ENCODE measurements at regions not wholly inside any gene's neighbourhood (a gene's known extent, or its start where the extent isn't known, plus 50 kb on each side); places are given as distances from the start of the nearest gene placed in this dataset.
"Not testable (repeated sequence)": the region's sequence is repeated elsewhere in the genome, so short reads cannot be mapped to it uniquely, and the experiment has no call there.

DNA sequence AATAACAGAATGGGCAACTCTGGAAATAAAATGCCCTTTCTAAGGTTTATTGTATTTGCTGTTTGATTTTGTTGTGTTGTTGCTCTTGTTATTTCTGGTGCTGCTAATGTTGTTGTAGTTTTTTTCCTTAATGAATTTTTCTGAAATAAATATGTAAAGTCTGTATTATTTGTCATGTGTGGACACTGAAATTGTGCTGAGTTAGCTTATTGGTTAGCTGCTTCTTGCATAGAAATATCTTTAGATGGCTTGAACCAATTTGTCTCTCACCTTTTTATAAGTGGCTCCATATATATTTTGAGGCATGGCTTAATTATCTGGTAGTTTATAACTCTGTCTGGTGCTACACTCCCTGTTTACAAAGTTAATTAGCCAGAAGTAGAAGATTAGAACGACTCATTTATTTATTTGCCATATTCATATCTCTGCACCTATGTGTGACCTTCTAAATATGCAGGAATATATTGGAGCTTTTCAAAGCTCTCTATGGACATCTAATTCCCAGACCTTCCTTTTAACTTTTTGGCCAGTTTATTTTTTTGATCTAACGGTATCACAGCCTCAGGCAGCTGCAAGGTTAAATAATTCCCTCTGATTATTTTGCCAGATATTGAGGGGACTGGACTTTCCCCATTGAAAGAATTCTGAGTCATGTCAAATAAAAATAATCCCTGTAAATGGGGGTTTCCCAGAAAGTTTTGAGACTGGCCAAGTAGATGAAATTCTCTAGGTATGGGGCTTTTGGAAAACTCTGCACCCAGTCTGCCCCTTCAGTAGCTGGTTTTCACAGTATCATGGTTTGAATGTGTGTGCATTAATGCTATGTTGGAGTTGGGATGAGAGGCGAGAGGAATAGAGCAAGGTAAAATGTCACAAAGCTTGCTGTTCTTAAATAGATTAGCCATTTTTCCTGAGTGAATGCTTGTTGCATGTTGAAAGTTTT lies 1331.7 kb upstream of the MIR17HG start:
- FAIRE-seq = no peak
- DNase-seq (ENCODE audit: low spot score) = no peak

DNA sequence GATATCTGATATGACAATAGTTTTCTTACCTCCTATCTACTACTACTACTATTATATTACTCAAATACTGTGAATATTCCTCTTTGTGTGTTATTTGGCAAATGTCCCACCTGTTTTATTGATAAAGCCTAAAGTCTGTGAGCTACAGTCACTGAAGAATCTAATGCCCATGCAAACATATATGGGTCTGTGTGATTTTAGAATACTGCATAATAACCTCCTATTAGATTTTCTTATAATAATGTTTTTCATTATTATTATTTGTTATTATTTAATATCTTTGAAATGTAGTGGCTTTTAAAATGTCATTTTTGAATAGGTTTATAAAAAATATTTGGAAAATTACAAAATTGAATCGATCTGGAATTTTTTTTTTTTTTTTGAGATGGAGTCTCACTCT lies 1330.8 kb upstream of the MIR17HG start:
- no peak for FAIRE-seq
- no peak for DNase-seq (ENCODE audit: low spot score)

DNA sequence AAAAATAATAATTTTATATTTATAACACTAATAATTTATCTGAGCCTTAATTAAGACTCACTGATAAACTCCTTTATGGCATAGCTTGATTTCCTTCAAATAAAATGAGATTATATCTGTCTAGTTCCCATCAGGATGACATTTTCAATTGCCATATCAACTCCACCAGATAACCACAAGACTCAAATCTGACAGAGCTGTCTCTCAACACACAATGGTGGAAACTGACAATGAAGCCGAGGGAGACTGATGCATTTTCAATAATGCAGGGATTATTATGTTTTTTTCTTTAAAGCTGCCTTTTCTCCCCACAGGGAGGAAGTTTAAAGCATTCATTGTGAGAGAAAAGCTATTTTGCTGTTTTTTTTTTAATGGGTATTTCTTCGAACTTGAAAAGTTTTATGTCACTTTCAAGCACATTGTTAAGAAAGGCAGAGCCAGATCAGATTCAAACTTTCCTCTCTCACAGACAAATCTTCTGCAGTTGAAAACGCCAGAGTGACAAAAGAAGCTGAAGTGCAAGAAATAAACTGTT lies 1326.9 kb upstream of the MIR17HG start:
- no peak for FAIRE-seq
- no peak for DNase-seq (ENCODE audit: low spot score)

DNA sequence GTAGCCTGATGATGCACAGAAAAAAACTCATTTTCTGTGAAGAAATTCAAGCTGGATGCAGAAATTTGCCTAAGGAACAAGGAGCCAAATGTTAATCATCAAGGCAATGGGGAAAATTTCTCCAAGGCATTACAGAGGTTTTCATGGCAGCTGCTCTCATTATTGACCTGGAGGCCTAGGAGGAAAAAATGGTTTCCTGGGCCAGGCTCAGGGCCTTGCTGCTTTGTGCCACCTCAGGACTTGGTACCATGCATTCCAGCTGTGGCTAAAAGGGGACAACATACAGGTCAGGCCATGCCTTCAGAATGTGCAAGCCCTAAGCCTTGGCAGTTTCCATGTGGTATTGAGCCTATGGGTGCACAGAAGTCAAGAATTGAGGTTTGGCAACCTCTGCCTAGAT lies 1320.1 kb upstream of the MIR17HG start:
- DNase-seq (ENCODE audit: low spot score) (no peak), FAIRE-seq (no peak)

DNA sequence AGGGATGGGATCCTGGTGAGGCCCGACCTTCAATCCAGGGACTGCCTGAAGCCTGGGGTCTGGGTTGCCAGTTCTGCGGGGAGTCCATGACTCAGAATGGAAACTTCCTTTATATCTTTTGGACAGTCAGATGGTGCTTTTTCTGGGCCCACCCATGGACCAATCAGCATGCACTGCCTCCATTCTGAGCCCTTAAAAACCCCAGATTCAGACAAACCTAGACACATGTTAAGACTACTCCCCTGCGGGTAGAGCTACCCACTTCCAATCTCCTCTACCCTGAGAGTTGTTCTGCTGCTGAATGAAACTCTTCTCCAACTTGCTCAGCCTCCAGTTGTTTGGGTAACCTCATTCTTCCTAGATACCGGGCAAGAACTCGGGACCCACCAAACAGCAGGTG lies 1315.2 kb upstream of the MIR17HG start:
- FAIRE-seq = no peak
- no peak for DNase-seq (ENCODE audit: low spot score)

DNA sequence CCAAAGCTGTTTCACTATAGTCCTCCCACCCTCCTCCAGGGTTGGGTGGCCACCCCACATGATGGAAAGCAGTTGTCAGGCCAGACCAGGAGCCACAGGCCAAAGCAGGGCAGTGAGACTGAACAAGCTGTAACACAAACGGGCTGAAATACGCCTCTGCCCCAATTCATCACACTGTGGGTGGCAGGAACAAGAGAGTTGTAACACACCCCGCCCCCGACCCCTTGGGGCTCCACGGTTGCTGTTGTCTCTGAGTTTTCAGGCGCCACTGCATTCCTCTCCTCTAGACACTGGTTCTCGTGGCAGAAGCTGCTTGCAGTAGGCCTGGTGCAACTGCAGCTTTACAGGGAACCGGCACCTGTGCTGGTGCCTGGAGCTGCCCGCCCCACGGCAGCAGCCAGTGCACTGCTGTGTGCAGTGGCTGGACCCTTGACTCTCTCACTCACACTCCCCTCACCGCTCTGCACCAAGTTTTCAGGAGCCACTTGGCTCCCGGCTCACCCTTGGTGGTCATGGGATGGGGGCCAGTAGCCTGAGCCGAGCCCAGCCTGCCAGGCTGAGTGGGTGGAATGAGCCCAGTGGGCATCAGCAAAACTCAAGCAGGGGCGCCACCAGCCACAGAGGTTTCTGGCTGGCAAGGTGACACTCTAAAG lies 1314.5 kb upstream of the MIR17HG start:
- DNase-seq (ENCODE audit: low spot score) (no peak), FAIRE-seq (no peak)

DNA sequence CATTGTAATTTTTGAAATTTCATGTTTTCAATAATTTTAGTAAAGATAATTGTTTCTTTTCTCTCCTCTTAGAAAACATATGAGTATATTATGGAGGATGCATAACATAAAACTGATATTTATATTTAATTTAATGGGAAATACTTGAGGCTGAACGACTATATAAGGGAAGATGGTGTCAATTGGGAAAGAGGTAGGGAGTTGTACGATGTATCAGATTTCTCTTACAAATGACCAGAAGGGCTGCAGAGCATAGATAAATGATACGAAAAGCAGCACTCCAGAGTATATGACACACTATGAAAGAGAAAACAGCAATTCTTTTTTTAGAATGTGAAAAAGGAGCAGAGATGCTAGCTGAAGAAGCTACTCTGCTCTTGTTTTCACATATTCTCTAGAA lies 1308.0 kb upstream of the MIR17HG start:
- no peak for DNase-seq (ENCODE audit: low spot score)
- FAIRE-seq = no peak

DNA sequence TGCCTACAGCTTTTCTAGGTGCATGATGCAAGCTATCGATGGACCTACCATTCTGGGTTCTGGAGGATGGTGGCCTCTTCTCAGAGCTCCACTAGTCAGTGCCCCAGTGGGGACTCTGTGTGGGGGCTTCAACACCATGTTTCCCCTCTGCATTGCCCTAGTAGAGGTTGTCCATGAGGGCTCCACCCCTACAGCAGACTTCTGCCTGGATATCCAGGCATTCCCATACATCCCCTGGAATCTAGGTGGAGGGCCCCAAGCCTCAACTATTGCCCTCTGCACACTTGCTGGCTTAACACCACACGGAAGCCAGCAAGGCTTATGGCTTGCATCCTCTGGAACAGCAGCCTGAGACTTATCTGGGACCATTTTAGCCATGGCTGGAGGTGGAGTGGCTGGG lies 1299.9 kb upstream of the MIR17HG start:
- FAIRE-seq = no peak
- no peak for DNase-seq (ENCODE audit: low spot score)

DNA sequence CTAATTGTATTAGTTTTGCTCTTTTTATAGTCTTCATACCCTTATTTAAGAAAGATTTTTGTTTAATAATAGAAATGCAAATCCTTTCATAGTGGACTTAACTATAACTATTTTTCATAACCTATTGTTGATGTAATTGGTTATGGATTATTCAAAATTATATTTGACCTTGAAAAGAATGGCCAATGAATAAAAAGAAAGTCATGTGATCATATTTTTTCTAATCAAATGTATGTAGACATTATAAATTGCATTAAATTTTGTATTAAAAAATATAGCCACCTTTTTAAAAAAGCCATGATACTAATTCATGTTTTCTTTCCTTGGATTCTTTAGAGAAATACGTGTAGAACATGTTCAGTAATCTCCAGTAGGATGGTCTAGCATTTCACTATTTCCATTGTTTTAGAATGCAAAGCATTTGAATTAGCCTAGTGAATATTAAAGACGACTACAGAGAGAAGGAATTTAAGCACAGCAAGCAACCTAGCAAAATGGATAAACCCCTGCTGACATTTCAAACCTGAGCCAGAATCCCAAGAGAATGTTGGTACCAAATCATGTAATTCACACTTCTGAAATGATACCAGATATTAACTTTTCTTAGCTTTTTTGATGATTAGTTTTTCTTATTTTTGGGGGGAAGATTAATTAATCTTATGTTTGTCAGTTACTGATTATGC lies 1297.4 kb upstream of the MIR17HG start:
- no peak for FAIRE-seq
- DNase-seq (ENCODE audit: low spot score) = no peak

DNA sequence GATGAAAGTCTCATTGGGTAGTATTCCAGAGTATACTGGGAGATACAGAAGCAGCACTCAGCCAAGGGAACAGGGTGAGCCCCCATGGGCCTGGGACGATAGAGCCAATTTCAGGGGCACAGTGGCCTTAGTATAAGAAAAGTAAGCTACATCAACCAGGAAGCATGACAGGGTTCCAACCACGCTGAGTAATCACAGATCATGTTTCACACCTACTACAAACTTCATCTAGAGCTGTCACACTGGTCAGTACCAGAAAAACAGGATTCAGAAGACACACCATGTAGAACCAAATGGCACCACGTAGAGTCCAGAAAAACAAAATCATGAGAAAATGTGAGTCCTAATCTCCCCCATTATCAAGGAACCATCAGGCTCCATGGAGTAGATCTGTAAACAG lies 1292.4 kb upstream of the MIR17HG start:
- no peak for DNase-seq (ENCODE audit: low spot score)
- FAIRE-seq = no peak

DNA sequence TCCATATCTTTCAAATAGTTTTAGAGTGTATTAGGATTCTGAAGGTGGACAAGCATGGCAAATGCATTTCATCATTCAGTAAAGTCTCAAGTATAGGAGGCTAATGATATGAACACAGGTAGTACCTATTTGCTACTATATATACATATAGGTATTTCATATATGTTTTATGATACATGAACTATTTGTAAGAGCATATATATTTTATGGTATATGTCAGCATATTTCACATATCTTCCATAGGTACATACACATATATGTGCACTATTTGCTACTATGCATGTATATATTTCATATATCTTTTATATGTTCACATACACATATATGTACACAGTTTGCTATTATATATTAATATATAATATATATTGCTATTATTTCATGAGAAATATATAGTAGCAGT lies 1291.7 kb upstream of the MIR17HG start:
- DNase-seq (ENCODE audit: low spot score) (no peak), FAIRE-seq (no peak)

DNA sequence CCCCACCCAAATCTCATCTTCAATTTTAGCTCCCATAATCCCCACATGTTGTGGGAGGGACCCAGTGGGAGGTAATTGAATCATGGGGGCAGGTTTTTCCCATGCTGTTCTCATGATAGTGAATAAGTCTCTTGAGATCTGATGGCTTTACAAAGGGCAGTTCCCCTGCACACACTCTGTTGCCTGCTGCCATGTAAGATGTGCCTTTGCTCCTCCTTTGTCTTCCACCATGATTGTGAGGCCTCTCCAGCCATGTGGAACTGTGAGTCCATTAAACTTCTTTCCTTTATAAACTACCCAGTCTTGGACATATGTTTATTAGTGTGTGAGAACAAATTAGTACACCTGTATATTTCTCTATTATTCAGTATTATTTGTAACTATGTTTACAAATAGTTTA lies 1283.3 kb upstream of the MIR17HG start:
- not testable (repeated sequence) for FAIRE-seq; DNase-seq (ENCODE audit: low spot score)

DNA sequence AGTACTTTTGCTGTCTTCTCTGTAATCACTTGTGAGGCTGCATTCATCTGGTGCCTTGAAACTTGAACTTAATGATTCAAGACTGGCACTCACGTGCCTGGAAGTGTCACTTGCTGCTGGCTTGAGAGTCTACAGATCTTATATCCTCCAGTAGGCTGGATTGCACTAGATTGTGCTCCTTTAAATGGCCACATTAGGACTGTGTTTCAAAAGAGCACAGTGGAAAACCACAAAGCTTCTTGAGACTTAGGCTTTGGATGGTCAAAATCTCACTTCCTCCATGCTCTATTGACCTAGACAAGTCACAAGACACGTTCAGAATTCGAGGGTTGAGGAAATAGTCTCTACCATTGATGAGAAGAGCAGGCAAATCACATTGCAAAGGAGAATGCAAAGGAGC lies 1278.8 kb upstream of the MIR17HG start:
- no peak for FAIRE-seq
- no peak for DNase-seq (ENCODE audit: low spot score)

DNA sequence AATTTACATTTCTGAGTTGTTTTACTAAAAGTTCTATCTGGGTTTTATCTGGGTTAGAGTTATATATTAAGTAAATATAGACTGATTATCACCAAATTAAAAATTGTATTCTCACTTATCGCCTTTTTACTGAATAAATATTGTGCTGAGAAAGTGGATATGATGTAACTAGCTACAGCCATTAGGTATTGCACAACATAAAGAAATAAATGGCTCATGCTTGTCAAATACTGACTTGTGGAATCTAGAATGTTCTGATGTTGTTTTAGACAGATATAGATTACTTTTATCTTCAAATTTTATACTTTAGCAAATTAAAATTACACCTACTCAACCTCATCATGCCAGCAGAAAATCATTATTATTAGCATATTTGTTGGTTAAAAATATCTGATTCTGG lies 1277.1 kb upstream of the MIR17HG start:
- DNase-seq (ENCODE audit: low spot score) (no peak), FAIRE-seq (no peak)

DNA sequence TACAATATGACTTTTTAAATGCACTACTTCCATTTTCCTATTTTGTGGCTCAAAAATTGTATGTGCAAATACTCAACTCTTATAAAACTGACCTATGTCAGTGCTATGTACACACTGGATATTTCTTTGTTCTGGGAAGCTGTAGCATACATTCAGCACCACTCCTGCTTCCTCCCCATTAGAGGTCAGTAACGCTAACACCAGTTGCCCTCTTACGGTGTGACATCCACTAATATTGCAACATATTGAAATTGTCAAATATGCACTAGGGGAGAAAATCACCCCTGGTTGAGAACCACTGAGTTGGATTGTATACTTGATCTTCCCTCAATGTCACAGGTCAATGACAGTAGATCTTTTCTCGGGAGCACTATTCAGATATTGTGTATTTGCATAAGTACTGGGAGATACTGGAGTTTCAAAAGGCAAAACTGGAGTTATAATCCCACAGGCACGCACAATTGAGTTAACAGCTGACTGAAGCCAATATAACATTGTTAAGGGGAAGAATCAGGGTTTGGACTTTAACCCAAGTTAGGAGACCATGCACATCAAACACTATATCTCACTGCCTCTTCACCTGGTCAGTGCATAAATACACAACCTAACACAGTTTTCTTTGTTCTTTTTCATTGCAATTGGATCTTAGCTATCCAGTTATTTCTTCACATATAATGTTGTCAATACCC lies 1276.5 kb upstream of the MIR17HG start:
- DNase-seq (ENCODE audit: low spot score) (no peak), FAIRE-seq (no peak)

DNA sequence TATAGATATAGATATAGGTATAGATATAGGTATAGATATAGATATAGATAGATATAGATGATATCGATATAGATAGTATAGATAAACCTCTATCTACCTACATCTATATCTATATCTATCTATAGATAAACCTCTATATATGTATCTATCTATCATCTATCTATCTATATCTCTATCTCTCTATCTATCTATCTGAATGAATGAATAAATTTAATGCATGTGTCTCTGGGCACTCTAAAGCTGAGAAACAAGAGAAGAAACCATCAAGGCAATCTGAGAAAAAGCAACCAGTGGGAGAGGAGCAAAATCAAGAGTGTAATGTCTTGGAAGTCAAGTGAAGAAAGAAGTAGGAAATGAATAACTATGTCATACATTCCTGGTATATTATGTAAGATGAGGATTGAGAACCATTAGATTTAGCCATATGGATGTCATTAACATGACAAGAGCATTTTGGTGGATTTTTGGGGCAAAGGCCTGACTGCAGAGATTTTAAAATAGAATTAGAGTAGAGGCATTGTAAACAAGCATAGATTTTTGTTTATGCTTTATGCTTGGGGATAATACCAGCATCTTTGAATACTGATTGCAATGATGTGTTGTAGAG lies 1262.7 kb upstream of the MIR17HG start:
- FAIRE-seq (no peak), DNase-seq (ENCODE audit: low spot score) (no peak)

DNA sequence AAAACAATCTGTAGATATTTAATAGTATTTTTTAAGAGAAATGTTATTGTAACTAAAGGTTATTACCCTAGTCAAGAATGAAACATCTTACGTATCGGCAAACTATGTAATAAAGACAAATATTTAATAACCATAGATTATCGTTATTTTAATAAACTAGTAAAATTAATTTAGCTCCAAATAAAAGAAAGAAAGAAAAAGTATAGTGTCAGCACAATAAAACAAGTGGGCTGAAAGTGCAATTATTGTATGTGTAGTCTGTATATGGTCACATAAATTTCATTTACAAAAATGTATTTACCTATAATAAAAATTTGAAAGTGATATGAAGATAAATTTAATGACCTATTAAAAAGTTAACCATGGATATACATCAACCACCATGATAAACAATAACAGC lies 1258.4 kb upstream of the MIR17HG start:
- FAIRE-seq (no peak), DNase-seq (ENCODE audit: low spot score) (no peak)

DNA sequence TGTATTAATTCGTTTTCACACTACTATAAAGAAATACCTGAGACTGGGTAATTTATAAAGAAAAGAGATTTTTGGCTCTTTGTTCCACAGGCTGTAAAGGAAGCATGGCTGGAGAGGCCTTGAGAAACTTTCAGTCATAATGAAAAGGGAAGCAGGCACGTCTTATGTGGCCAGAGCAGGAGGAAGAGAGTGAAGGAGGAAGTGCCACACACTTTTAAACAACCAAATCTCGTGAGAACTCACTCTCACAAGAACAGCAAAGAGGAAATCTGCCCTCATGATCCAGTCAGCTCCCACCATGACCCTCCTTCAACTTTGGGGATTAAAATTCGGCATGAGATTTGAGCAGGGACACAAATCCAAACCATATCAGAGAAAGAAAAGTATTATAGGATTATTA lies 1255.9 kb upstream of the MIR17HG start:
- FAIRE-seq = no peak

DNA sequence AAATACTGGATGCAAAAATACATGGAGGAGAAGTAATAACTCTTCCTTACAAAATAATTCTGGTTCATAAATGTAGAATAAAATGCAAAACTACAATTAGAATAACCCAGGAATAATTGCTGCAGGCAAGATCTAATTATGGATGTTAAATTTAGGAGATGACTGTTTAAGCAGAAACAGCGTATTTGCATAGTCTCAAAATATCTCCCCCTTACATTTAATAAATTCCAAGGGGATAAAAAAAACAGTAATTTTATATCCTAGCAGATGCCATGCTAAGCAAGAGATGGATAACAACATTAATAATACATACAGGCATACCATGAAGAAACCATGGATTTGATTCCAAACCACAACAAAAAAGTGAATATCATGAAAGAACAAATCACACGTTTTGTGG lies 1253.1 kb upstream of the MIR17HG start:
- DNase-seq (ENCODE audit: low spot score) (no peak), FAIRE-seq (no peak)

More for the DNA sequence above, 1255.9 kb upstream of the MIR17HG start:
- DNase-seq (ENCODE audit: low spot score) = no peak

DNA sequence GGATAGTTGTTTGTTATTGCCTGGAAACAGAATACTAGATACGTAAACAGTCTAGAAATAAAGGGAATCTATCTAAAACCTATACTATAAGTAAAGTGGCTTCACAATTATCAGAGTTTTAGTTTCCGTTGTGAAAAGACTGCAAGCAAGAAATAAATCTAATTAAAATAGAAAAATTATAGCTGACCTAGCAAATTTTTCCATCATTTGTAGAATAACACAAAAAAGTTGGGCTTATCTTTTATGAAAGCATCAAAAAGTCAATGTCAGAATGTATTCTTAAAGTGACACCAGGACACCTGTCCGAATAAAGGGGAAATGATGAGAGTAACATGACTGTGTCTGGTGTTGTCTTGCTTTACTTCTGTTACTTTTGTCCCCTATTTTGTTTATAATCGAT lies 1248.9 kb upstream of the MIR17HG start:
- DNase-seq (ENCODE audit: low spot score) = no peak
- no peak for FAIRE-seq

DNA sequence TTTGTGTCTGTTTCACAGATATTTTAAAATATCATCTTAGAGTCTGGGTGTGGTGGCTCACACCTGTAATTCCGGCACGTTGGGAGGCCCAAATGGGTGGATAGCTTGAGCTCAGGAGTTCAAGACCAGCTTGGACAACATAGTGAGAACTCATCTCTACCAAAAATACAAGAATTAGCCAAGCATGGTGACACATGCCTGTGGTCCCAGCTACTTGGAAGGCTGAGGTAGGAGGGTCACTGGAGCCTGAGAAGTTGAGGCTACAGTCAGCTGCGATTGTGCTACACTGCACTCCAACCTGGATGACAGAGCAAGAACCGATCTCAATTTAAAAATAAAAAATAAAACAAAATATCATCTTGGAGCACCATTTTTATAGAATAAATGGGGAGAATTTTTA lies 1247.6 kb upstream of the MIR17HG start:
- DNase-seq (ENCODE audit: low spot score) (no peak), FAIRE-seq (no peak)

Data from RCC 7860 (cell line).